ENCODE measurements at regions not wholly inside any gene's neighbourhood (a gene's known extent, or its start where the extent isn't known, plus 50 kb on each side); places are given as distances from the start of the nearest gene placed in this dataset.
"Not testable (repeated sequence)": the region's sequence is repeated elsewhere in the genome, so short reads cannot be mapped to it uniquely, and the experiment has no call there.

- Histone ChIP-seq H3K27me3 (ENCODE audit: control insufficient read depth, insufficient read depth, low read length) (no peaks in the 10 kb centered on the region), H3K4me1 (ENCODE audit: control insufficient read depth, insufficient read depth, low read length) (no peaks in the 10 kb centered on the region), H3K9me3 (replicated peaks; ENCODE audit: control insufficient read depth, low read depth, low read length) (no peaks in the 10 kb centered on the region), H3K36me3 (ENCODE audit: control insufficient read depth, insufficient read depth, low read length) (no peaks in the 10 kb centered on the region), H3K4me3 (ENCODE audit: low read length) (no peak overlapping the region), H3K27ac (ENCODE audit: low read length) (no peak overlapping the region)
- WGBS (ENCODE audit: insufficient coverage) = 33% methylated on average over 1 of the region's 2 CpGs
- DNase-seq = no peak
Measured at GRCh38 chr9:115411993-115412452, 294.1 kb upstream of the TNC start.

DNA sequence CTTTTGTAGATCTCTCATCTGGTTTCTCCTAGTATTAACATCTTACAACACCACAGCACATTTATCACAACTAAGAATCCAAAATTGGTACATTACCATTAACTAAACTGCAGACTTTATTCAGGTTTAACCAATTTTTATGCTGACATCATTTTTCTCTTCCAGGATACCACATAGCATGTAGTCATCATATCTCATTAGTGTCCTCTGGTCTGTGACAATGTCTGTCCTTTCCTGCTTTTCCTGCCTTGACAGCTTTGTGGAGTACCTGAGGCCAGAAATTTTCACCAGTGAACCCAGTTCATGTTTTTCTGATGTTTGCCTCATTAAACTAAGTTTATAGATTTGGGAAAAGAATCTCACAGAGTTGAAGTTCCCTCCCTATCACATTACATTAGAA lies 294.7 kb upstream of the TNC start:
- no peaks in the 10 kb centered on the region for H3K4me1 ChIP-seq (ENCODE audit: control insufficient read depth, insufficient read depth, low read length)
- no peaks in the 10 kb centered on the region for H3K9me3 ChIP-seq (replicated peaks; ENCODE audit: control insufficient read depth, low read depth, low read length)
- H3K27ac ChIP-seq (ENCODE audit: low read length) = no peak overlapping the region
- H3K36me3 ChIP-seq (ENCODE audit: control insufficient read depth, insufficient read depth, low read length) = no peaks in the 10 kb centered on the region
- no peaks in the 10 kb centered on the region for H3K27me3 ChIP-seq (ENCODE audit: control insufficient read depth, insufficient read depth, low read length)
- no peak overlapping the region for H3K4me3 ChIP-seq (ENCODE audit: low read length)
- no peak for DNase-seq

GRCh38 chr9:115413304-115413703 lies 295.3 kb upstream of the TNC start:
- H3K4me3 ChIP-seq (ENCODE audit: low read length) = no peak overlapping the region
- DNase-seq = no peak
- H3K9me3 ChIP-seq (replicated peaks; ENCODE audit: control insufficient read depth, low read depth, low read length) = no peaks in the 10 kb centered on the region
- H3K27me3 ChIP-seq (ENCODE audit: control insufficient read depth, insufficient read depth, low read length) = no peaks in the 10 kb centered on the region
- H3K4me1 ChIP-seq (ENCODE audit: control insufficient read depth, insufficient read depth, low read length) = no peaks in the 10 kb centered on the region
- no peak overlapping the region for H3K27ac ChIP-seq (ENCODE audit: low read length)
- no peaks in the 10 kb centered on the region for H3K36me3 ChIP-seq (ENCODE audit: control insufficient read depth, insufficient read depth, low read length)

DNA sequence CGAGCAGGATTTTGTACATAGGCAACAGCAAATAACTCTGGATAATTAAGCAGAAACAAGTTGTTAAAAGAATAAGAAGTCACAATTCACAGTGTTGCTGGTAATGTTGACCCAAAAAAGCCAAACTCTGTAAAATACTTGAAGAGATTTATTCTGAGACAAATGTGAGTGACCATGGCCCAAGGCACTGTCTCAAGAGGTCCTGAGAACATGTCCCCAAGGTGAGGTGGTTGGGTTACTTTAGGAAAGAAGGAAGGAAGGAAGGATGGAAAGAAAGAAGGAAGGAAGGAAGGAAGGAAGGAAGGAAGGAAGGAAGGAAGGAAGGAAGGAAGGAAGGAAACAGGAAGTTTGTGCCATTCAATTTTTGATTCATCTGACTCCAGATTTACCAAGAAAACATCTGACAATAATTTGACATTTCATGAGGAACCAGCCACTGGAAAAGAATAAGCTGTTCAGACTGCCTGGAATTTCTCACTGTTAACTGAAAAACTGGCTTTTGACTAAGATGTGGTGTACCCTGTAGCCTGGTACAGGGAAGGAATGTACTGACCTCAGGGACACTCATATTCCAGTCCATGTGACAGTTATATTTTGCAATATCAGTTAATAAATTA lies 295.9 kb upstream of the TNC start:
- Histone ChIP-seq H3K9me3 (replicated peaks; ENCODE audit: control insufficient read depth, low read depth, low read length) (no peaks in the 10 kb centered on the region), H3K27ac (ENCODE audit: low read length) (no peak overlapping the region), H3K36me3 (ENCODE audit: control insufficient read depth, insufficient read depth, low read length) (no peaks in the 10 kb centered on the region), H3K4me3 (ENCODE audit: low read length) (no peak overlapping the region), H3K4me1 (ENCODE audit: control insufficient read depth, insufficient read depth, low read length) (no peaks in the 10 kb centered on the region), H3K27me3 (ENCODE audit: control insufficient read depth, insufficient read depth, low read length) (no peaks in the 10 kb centered on the region)
- DNase-seq = no peak
- no CpG with 5 or more reads among the region's 1 CpG for WGBS (ENCODE audit: insufficient coverage)

GRCh38 chr9:115414561-115414960 lies 296.6 kb upstream of the TNC start:
- H3K27ac ChIP-seq (ENCODE audit: low read length) = no peak overlapping the region
- no peak for DNase-seq
- H3K36me3 ChIP-seq (ENCODE audit: control insufficient read depth, insufficient read depth, low read length) = no peaks in the 10 kb centered on the region
- WGBS (ENCODE audit: insufficient coverage) = 63% methylated on average over 1 of the region's 1 CpG
- no peak overlapping the region for H3K4me3 ChIP-seq (ENCODE audit: low read length)
- no peaks in the 10 kb centered on the region for H3K9me3 ChIP-seq (replicated peaks; ENCODE audit: control insufficient read depth, low read depth, low read length)
- H3K4me1 ChIP-seq (ENCODE audit: control insufficient read depth, insufficient read depth, low read length) = no peaks in the 10 kb centered on the region
- H3K27me3 ChIP-seq (ENCODE audit: control insufficient read depth, insufficient read depth, low read length) = no peaks in the 10 kb centered on the region

GRCh38 chr9:115415450-115415849 lies 297.5 kb upstream of the TNC start:
- no peaks in the 10 kb centered on the region for H3K27me3 ChIP-seq (ENCODE audit: control insufficient read depth, insufficient read depth, low read length)
- H3K4me3 ChIP-seq (ENCODE audit: low read length) = no peak overlapping the region
- H3K4me1 ChIP-seq (ENCODE audit: control insufficient read depth, insufficient read depth, low read length) = no peaks in the 10 kb centered on the region
- DNase-seq = no peak
- H3K9me3 ChIP-seq (replicated peaks; ENCODE audit: control insufficient read depth, low read depth, low read length) = peaks cover 2% of the 10 kb centered on the region
- 19% methylated on average over 3 of the region's 3 CpGs for WGBS (ENCODE audit: insufficient coverage)
- no peaks in the 10 kb centered on the region for H3K36me3 ChIP-seq (ENCODE audit: control insufficient read depth, insufficient read depth, low read length)
- H3K27ac ChIP-seq (ENCODE audit: low read length) = no peak overlapping the region

- Histone ChIP-seq H3K27ac (ENCODE audit: low read length) (no peak overlapping the region), H3K4me1 (ENCODE audit: control insufficient read depth, insufficient read depth, low read length) (no peaks in the 10 kb centered on the region), H3K36me3 (ENCODE audit: control insufficient read depth, insufficient read depth, low read length) (no peaks in the 10 kb centered on the region), H3K4me3 (ENCODE audit: low read length) (no peak overlapping the region), H3K9me3 (replicated peaks; ENCODE audit: control insufficient read depth, low read depth, low read length) (peaks cover 4% of the 10 kb centered on the region), H3K27me3 (ENCODE audit: control insufficient read depth, insufficient read depth, low read length) (no peaks in the 10 kb centered on the region)
- no peak for DNase-seq
- 100% methylated on average over 1 of the region's 2 CpGs for WGBS (ENCODE audit: insufficient coverage)
Measured at GRCh38 chr9:115416299-115416698, 298.3 kb upstream of the TNC start.

- H3K4me3 ChIP-seq (ENCODE audit: low read length); DNase-seq; H3K27me3 ChIP-seq (ENCODE audit: control insufficient read depth, insufficient read depth, low read length); H3K9me3 ChIP-seq (replicated peaks; ENCODE audit: control insufficient read depth, low read depth, low read length); H3K27ac ChIP-seq (ENCODE audit: low read length); H3K36me3 ChIP-seq (ENCODE audit: control insufficient read depth, insufficient read depth, low read length); H3K4me1 ChIP-seq (ENCODE audit: control insufficient read depth, insufficient read depth, low read length): not testable (repeated sequence)
- no CpG with 5 or more reads among the region's 1 CpG for WGBS (ENCODE audit: insufficient coverage)
Measured at GRCh38 chr9:115418181-115418580, 300.2 kb upstream of the TNC start.

DNA sequence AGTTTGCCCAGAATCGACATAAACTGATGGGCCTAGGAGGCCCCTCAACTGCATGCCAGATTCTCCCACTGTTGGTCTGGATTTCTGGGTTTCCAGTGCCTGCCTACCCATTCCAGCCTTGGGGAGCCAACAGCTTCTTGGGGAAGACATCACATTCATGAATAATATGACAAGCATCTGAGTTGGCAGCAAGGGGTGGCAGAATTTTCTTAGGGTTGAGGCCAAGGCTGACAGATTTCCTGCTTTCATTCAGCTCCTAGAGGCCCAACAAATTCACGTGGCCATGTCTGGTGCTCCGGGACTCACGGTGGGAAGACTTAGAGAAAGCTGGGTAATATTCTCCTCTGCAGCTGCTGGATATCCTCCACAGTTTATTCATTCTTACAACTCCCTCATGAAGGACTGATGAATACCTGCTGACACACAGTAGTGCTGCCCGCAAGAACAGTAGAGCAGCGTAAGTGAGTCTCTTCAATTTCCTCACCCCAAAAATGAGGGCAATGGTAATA lies 305.0 kb upstream of the TNC start:
- no peaks in the 10 kb centered on the region for H3K4me1 ChIP-seq (ENCODE audit: control insufficient read depth, insufficient read depth, low read length)
- no peak for DNase-seq
- H3K27me3 ChIP-seq (ENCODE audit: control insufficient read depth, insufficient read depth, low read length) = no peaks in the 10 kb centered on the region
- H3K36me3 ChIP-seq (ENCODE audit: control insufficient read depth, insufficient read depth, low read length) = no peaks in the 10 kb centered on the region
- WGBS (ENCODE audit: insufficient coverage) = 85% methylated on average over 3 of the region's 6 CpGs
- H3K4me3 ChIP-seq (ENCODE audit: low read length) = no peak overlapping the region
- H3K9me3 ChIP-seq (replicated peaks; ENCODE audit: control insufficient read depth, low read depth, low read length) = peaks cover 16% of the 10 kb centered on the region
- H3K27ac ChIP-seq (ENCODE audit: low read length) = no peak overlapping the region

GRCh38 chr9:115423646-115424045 lies 305.7 kb upstream of the TNC start:
- peaks cover 16% of the 10 kb centered on the region for H3K9me3 ChIP-seq (replicated peaks; ENCODE audit: control insufficient read depth, low read depth, low read length)
- no peak overlapping the region for H3K27ac ChIP-seq (ENCODE audit: low read length)

DNA sequence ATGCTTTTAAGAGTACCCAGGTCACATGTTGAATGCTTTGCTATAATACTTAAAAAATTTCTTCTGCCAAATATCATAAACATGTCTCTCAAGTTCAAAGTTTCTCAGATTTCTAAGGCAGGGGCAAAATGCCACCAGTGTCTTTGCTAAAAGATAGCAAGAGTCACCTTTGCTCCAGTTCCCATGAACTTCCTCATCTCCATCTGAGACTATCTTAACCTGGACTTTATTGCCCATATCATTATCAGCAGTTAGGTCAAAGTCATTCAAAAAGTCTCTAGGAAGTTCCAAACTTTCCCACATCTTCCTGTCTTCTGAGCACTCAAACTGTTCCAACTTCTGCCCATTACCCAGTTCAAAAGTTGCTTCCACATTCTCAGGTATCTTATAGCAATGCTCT lies 307.6 kb upstream of the TNC start:
- Histone ChIP-seq H3K27me3 (ENCODE audit: control insufficient read depth, insufficient read depth, low read length) (no peaks in the 10 kb centered on the region), H3K9me3 (replicated peaks; ENCODE audit: control insufficient read depth, low read depth, low read length) (peaks cover 13% of the 10 kb centered on the region), H3K36me3 (ENCODE audit: control insufficient read depth, insufficient read depth, low read length) (no peaks in the 10 kb centered on the region), H3K27ac (ENCODE audit: low read length) (no peak overlapping the region), H3K4me3 (ENCODE audit: low read length) (no peak overlapping the region), H3K4me1 (ENCODE audit: control insufficient read depth, insufficient read depth, low read length) (no peaks in the 10 kb centered on the region)
- no peak for DNase-seq

More at GRCh38 chr9:115423646-115424045, 305.7 kb upstream of the TNC start:
- no peak for DNase-seq
- no peak overlapping the region for H3K4me3 ChIP-seq (ENCODE audit: low read length)
- WGBS (ENCODE audit: insufficient coverage) = no CpG with 5 or more reads among the region's 3 CpGs
- H3K4me1 ChIP-seq (ENCODE audit: control insufficient read depth, insufficient read depth, low read length) = no peaks in the 10 kb centered on the region
- no peaks in the 10 kb centered on the region for H3K36me3 ChIP-seq (ENCODE audit: control insufficient read depth, insufficient read depth, low read length)
- no peaks in the 10 kb centered on the region for H3K27me3 ChIP-seq (ENCODE audit: control insufficient read depth, insufficient read depth, low read length)

All from muscle of leg (tissue), 3 donors.